Activated naive CD8-positive, alpha-beta T cell (primary cell): ENCODE measurements at regions not wholly inside any gene's neighbourhood (a gene's known extent, or its start where the extent isn't known, plus 50 kb on each side); places are given as distances from the start of the nearest gene placed in this dataset.
"Not testable (repeated sequence)": the region's sequence is repeated elsewhere in the genome, so short reads cannot be mapped to it uniquely, and the experiment has no call there.

Experiments
- H3K27ac Mint-ChIP-seq: one replicate; pipeline ENCODE4 v1.8.0; 2021; ENCODE audit warnings: mixed read lengths
- H3K27me3 Mint-ChIP-seq: one replicate; pipeline ENCODE4 v1.8.0; 2021; ENCODE audit warnings: mixed read lengths
- H3K36me3 Mint-ChIP-seq: one replicate; pipeline ENCODE4 v1.8.0; 2021; ENCODE audit warnings: mixed read lengths
- H3K4me1 Mint-ChIP-seq: one replicate; pipeline ENCODE4 v1.8.0; 2021; ENCODE audit warnings: low read depth, mixed read lengths
- H3K4me3 Mint-ChIP-seq: one replicate; pipeline ENCODE4 v1.8.0; 2021; ENCODE audit warnings: mild to moderate bottlenecking, mixed read lengths
- H3K9me3 Mint-ChIP-seq: one replicate; pipeline ENCODE4 v1.8.0; 2021; ENCODE audit warnings: low read depth, mixed read lengths

DNA sequence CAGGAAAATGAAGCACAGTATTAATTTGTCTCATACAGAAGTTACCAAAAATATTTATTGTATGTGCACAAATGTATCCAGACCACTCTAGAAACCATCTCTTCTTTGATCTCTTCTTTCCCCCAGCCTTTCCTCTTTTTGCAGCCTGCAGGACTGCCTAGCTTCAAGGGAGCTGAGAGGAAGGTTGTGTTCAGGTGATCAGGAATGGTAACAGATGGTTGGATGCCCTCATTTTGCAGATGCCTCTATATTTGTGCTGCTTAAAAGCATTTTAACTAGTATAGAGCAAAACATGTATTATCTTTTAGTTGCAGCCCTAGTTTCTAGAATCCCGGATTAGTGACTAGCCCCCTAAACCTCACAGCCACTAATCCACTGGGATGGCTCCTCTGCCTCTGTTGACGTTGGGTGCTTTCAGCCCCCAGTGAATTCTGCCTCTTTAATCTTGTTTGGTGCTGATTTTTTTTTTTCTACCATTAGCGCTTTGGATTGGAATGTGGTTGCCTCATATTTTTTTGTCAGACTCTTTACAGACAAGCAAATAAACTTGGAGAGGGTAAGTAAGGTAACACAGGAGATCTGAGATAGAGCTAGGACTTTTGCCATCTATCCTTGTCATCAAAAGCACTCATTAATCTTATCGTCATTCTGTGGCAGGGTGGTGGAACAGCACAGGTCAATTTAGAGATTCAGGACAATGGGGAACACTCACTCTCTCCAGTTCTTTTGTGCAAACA, 103.8 kb upstream of the NDUFV2 start:
- no peaks in the 10 kb centered on the region for H3K36me3 Mint-ChIP-seq
- H3K4me3 Mint-ChIP-seq = no peak overlapping the region
- H3K4me1 Mint-ChIP-seq = no peaks in the 10 kb centered on the region
- peaks cover 10% of the 10 kb centered on the region for H3K27me3 Mint-ChIP-seq
- H3K27ac Mint-ChIP-seq = no peak overlapping the region
- H3K9me3 Mint-ChIP-seq = no peaks in the 10 kb centered on the region

DNA sequence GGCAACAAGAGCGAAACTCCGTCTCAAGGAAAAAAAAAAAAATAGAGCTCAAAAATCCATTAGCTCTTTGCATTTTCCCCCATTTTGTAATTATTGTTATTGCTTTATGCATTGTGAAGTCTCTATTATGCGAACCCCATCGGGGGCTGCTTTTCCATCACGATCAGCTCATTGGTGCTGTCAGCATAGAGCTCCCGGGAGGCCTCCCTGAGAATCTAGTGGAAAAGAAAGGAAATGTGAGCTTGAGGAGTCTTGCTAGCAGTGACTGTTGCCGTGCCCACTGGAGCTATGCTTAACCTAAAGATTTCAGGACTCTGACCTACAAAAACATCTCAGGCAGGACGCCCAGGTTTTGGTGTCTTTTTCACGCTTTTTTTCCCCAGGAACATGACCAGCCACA, 102.6 kb upstream of the NDUFV2 start:
- Mint-ChIP-seq H3K36me3 (no peaks in the 10 kb centered on the region), H3K4me3 (no peak overlapping the region), H3K27me3 (peaks cover 10% of the 10 kb centered on the region), H3K9me3 (no peaks in the 10 kb centered on the region), H3K4me1 (no peaks in the 10 kb centered on the region), H3K27ac (no peak overlapping the region)

DNA sequence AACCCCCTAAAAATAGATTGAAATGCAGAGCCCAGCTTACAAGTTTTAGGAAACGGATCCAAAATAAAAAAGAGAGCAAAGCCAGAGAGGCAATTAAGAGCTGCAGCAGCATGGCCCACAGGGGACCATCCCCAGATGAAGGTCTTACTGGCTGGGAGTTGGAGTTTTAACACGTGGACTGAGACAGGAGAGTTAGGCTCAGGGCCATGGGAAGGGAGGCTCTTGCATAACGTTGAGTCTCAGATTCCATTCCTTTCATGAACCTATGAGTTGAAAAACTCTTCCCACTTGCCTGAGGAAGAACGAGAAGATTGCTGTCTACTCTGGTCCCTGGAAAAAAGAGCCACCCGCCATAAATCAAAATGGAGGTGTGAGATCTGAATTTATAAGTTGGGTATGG, 101.8 kb upstream of the NDUFV2 start:
- Mint-ChIP-seq H3K9me3 (no peaks in the 10 kb centered on the region), H3K27me3 (peaks cover 10% of the 10 kb centered on the region), H3K4me1 (no peaks in the 10 kb centered on the region), H3K4me3 (no peak overlapping the region), H3K27ac (no peak overlapping the region), H3K36me3 (no peaks in the 10 kb centered on the region)

DNA sequence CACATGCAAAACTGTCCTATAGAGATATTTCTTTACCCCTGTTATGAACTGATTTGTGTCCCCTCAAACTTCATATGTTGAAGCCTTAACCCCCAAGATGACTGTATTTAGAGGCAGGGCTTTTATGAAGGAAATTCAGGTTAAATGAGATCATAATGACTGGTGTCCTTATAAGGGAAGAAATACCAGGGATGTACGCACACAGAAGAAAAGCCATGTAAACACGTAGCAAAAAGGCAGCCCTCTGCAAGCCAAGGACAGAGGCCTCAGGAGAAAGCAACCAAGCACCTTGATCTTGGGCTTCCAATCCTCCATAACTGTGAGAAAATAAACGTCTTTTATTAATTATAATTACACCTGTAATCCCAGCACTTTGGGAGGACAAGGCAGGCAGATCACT, 101.3 kb upstream of the NDUFV2 start:
- Mint-ChIP-seq H3K4me1 (no peaks in the 10 kb centered on the region), H3K9me3 (no peaks in the 10 kb centered on the region), H3K27ac (no peak overlapping the region), H3K4me3 (no peak overlapping the region), H3K36me3 (no peaks in the 10 kb centered on the region), H3K27me3 (peaks cover 10% of the 10 kb centered on the region)

DNA sequence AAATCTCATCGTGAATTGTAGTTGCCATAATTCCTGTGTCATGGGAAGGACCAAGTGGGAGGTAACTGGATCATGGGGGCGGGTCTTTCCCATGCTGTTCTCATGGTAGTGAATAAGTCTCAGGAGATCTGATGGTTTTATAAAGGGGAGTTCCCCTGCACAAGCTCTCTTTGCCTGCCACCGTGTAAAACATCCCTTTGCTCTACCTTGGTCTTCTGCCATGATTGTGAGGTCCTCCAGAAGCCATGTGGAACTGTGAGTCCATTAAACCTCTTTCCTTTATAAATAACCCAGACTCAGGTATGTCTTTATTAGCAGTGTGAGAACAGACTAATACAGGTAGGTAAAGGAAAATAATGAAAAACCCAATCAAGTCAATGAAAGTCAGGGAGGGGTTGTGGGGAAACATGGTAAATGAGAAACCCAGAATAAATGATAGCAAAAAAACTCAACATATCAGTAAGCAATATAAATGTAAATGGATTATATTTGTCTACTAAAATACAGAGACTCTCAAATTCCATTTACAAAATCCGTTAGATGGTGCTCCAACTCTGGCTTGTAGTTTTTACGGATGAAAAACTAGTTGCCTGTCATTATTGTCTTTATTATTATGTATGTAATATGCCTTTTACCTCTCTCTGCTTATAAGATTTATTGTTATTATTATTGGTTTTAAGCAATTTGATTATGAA, 98.9 kb upstream of the NDUFV2 start:
- no peaks in the 10 kb centered on the region for H3K9me3 Mint-ChIP-seq
- no peak overlapping the region for H3K27ac Mint-ChIP-seq
- peaks cover 12% of the 10 kb centered on the region for H3K27me3 Mint-ChIP-seq
- no peaks in the 10 kb centered on the region for H3K36me3 Mint-ChIP-seq
- H3K4me3 Mint-ChIP-seq = no peak overlapping the region
- H3K4me1 Mint-ChIP-seq = no peaks in the 10 kb centered on the region

DNA sequence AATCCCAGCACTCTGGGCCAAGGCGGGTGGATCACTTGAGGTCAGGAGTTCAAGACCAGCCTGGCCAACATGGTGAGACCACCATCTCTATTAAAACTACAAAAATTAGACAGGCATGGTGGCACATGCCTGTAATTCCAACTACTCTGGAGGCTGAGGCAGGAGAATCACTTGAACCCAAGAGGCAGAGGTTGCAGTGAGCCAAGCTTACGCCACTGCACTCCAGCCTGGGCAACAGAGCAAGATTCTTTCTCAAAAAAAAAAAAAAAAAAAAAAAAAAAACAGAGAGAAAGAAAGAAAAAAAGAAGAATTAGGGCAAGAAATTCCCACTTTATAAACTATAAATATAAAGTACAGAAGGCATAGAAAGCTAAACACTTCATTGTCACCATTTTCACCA, 98.2 kb upstream of the NDUFV2 start:
- peaks cover 11% of the 10 kb centered on the region for H3K27me3 Mint-ChIP-seq
- not testable (repeated sequence) for H3K4me1 Mint-ChIP-seq, H3K9me3 Mint-ChIP-seq

DNA sequence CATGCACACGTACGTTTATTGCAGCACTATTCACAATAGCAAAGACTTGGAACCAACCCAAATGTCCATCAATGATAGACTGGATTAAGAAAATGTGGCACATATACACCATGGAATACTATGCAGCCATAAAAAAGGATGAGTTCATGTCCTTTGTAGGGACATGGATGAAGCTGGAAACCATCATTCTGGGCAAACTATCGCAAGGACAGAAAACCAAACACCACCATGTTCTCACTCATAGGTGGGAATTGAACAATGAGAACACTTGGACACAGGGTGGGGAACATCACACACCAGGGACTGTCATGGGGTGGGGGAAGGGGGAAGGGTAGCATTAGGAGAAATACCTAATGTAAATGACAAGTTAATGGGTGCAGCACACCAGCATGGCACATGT, 94.8 kb upstream of the NDUFV2 start:
- not testable (repeated sequence) for H3K9me3 Mint-ChIP-seq, H3K27ac Mint-ChIP-seq, H3K4me3 Mint-ChIP-seq, H3K4me1 Mint-ChIP-seq, H3K36me3 Mint-ChIP-seq
- peaks cover 10% of the 10 kb centered on the region for H3K27me3 Mint-ChIP-seq

More for the DNA sequence above, 98.2 kb upstream of the NDUFV2 start:
- not testable (repeated sequence) for H3K27ac Mint-ChIP-seq, H3K36me3 Mint-ChIP-seq, H3K4me3 Mint-ChIP-seq

DNA sequence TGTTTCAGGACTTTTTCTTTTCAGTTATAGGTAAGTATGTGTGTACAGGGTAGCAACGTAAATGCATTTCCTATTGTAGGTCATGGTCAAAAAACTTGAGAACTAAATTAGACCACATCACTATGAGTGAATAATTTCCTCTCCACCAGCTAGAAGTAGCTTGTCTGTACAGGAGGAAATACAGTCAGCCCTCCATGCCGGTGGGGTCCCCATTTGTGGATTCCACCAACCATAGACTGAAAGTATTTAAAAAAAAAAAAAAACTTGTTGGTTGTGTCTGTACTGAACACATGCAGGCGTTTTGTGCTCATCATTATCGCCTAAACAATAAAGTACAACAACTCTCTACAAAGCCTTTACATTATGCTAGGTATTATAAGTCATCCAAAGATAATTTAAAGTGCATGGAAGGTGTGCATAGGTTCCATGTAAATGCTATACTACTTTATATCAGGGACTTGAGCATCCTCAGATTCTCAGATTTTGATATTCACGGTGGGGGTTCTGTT, 94.2 kb upstream of the NDUFV2 start:
- Mint-ChIP-seq H3K9me3 (no peaks in the 10 kb centered on the region), H3K4me3 (no peak overlapping the region), H3K27me3 (peaks cover 10% of the 10 kb centered on the region), H3K4me1 (no peaks in the 10 kb centered on the region), H3K27ac (no peak overlapping the region), H3K36me3 (no peaks in the 10 kb centered on the region)

DNA sequence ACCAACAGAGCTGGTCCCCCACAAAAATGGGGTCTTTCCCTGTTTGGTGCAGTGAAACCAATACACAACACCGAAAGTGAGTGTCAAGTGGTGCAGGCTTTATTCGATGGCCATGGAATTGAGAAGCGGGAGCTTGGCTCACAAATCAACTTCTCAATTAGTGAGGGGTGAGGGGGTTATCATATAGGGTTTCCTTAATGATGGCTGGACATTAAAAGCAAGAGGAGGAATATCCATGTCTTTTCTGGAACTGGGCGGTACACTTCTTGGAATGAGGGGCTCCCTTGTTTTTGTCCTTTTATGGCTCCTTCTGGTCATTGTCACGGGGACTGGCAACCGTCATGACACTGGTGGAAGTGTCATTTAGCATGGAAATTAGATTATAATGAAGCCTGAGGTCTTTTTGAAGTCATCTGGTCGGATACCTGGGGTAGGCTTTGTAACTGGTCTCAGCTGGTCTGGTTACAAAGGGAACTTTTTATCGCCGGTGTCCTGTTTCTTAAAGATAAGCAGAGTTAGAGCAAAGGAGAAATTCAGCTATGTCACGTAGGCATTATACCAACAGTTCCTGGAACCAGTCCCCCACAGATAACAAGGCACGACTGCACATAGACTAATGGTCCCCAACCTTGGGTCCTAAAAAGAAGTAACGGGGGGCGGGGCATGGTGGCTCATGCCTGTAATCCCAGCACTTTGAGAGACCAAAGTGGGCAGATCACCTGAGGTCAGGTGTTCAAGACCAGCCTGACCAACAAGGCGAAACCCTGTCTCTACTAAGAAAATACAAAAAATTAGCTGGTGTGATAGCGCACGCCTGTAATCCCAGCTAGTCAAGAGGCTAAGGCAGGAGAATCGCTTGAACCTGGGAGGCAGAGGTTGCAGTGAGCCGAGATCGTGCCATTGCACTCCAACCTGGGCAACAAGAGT, 93.5 kb upstream of the NDUFV2 start:
- no peaks in the 10 kb centered on the region for H3K4me1 Mint-ChIP-seq
- H3K9me3 Mint-ChIP-seq = no peaks in the 10 kb centered on the region
- H3K4me3 Mint-ChIP-seq = no peak overlapping the region
- H3K27ac Mint-ChIP-seq = no peak overlapping the region
- H3K36me3 Mint-ChIP-seq = no peaks in the 10 kb centered on the region
- peaks cover 10% of the 10 kb centered on the region for H3K27me3 Mint-ChIP-seq

DNA sequence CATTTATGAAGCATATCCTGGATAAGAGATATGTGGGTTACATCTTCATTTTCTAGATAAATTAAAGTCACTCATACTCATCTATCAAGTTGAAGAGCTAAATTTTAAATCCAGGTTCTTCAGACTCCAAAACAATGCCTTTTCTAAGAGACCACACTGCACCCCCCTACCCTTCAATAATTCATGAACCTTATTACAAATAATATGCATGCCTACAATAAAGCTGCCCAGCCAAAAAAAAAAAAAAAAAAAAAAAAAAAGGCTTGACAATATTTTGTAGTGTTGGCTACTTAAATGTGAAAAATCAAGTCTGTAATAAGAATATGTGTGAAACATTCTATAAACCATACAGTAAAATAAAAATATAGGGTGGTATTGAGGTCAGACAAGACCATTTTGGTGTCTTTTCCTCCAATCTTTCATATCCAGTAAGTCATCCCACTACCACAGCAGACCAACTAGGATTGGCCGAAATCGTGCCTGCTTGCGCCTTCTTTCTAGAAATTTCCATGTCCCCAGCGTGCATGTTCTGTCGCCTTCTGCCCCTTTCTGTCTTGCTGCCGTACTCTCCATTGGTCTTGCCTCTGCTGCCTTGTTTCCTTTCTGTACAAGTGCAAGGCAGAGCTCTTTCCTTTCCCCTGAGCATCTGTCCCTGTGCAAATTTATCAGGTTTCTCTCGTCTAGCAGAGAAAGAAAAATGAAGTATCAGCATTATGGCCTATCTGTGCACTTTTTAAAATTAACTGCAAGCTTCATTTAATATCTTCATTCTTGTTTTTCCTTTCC, 92.6 kb upstream of the NDUFV2 start:
- no peaks in the 10 kb centered on the region for H3K4me1 Mint-ChIP-seq
- no peak overlapping the region for H3K4me3 Mint-ChIP-seq
- H3K9me3 Mint-ChIP-seq = no peaks in the 10 kb centered on the region
- H3K27me3 Mint-ChIP-seq = peaks cover 10% of the 10 kb centered on the region
- no peaks in the 10 kb centered on the region for H3K36me3 Mint-ChIP-seq
- H3K27ac Mint-ChIP-seq = no peak overlapping the region

DNA sequence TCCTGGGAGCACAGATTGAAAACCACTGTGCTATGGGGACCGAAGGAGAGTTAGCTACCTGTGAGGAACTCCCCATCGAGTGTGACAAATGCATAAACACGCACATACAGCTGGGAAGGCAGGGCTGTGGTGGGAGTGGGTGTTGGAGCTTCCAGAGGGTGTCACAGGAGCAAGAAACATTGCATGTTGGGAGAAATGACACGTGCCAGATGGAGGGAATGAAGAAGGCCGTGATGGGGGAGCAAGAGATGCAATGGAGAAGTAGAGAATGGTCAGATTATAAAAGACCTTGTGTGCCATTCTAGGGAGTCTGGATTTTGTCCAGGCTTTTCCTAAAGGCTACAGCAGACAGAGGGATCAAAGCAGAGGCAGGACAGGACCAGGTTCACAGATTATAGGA, 91.1 kb upstream of the NDUFV2 start:
- no peaks in the 10 kb centered on the region for H3K36me3 Mint-ChIP-seq
- H3K9me3 Mint-ChIP-seq = no peaks in the 10 kb centered on the region
- no peak overlapping the region for H3K27ac Mint-ChIP-seq
- peaks cover 10% of the 10 kb centered on the region for H3K27me3 Mint-ChIP-seq
- no peaks in the 10 kb centered on the region for H3K4me1 Mint-ChIP-seq
- H3K4me3 Mint-ChIP-seq = no peak overlapping the region

DNA sequence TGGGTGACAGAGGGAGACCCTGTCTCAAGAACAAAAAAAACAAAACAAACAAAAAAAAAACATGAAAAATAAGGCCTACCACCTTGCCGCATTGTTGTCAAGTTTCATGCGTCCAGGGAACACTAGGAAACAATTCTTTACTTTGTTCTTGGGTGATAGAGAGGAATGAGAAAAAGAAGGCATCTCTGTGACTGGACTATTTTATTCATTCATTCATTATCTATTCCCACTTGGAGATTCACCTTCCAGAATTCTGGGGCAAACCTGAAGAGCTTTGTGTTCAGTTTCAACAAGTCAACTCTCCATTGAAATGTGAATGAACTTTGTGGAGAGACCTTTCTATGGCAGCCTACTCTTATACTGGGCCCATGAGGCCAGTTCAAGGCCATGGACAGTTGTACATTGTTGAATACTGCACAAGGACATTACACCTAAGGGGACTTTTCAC, 88.5 kb upstream of the NDUFV2 start:
- H3K27ac Mint-ChIP-seq = no peak overlapping the region
- H3K27me3 Mint-ChIP-seq = peaks cover 5% of the 10 kb centered on the region
- H3K4me3 Mint-ChIP-seq = no peak overlapping the region

DNA sequence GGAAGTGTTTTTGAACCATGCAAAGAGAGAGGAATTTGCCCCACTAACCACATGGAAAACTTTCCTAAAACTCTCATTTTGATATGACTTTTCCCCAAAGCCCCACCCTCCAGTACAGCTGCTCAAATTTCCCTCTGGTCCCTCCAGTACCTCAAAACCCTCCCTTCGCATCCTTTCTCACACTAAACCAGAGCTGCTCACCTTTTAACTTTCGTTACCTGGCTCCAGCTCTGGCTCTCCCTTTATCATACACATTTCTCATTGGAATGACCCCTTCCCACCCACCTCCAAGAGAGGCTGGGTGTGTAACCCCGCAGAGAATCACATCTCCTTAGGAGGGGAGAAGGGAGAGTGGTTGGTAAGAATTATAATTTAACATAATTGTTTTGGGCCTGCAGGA, 86.8 kb upstream of the NDUFV2 start:
- Mint-ChIP-seq H3K9me3 (no peaks in the 10 kb centered on the region), H3K27ac (no peak overlapping the region), H3K36me3 (peaks cover 6% of the 10 kb centered on the region), H3K4me1 (peaks cover 11% of the 10 kb centered on the region), H3K4me3 (no peak overlapping the region), H3K27me3 (peaks cover 2% of the 10 kb centered on the region)

More for the DNA sequence above, 88.5 kb upstream of the NDUFV2 start:
- Mint-ChIP-seq H3K9me3 (no peaks in the 10 kb centered on the region), H3K36me3 (peaks cover 3% of the 10 kb centered on the region), H3K4me1 (peaks cover 11% of the 10 kb centered on the region)

DNA sequence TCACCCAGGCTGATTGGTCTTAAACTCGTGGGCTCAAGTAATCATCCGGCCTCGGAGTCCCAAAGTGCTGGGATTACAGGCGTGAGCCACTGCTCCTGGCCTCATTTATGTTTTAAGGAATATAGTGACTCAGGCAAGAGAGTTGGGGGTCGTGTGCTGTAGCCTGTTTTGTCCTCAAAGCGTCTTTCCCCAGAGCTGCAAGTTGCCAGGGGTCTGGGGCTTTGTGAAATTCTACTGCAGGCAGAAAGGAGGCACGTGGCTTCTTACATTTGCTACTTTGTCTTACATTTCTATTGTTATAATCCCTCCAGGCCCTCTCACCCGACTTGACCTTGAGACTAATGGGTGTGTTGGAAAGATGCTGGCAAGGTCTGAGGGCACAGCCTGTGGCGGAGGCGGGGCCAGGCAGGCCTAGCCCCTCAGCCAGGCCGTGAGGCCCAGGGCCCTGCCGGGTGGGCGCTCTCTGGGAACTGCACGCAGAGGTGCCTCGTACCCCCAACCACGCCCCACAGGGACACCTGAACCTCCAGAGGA, 85.8 kb upstream of the NDUFV2 start:
- Mint-ChIP-seq H3K9me3 (no peaks in the 10 kb centered on the region), H3K36me3 (peaks cover 6% of the 10 kb centered on the region), H3K4me3 (peak overlapping the region; percentile 77), H3K27me3 (peaks cover 2% of the 10 kb centered on the region), H3K27ac (peak overlapping the region; percentile 95), H3K4me1 (peaks cover 11% of the 10 kb centered on the region)
